ENCODE measurements at regions not wholly inside any gene's neighbourhood (a gene's known extent, or its start where the extent isn't known, plus 50 kb on each side); places are given as distances from the start of the nearest gene placed in this dataset.

GRCh38 chr1:239455743-239456142 lies 69.4 kb downstream of the CHRM3 start:
- Histone ChIP-seq H3K4me3 (replicated peaks; ENCODE audit: low read depth, low read length) (no peak overlapping the region), H3K36me3 (ENCODE audit: control insufficient read depth, insufficient read depth, low read length) (no peaks in the 10 kb centered on the region), H3K27me3 (replicated peaks; ENCODE audit: control insufficient read depth, insufficient read depth, low read length) (no peaks in the 10 kb centered on the region)
- TF ChIP-seq CTCF (IDR thresholded peaks at IDR 0.05; ENCODE audit: insufficient read depth, low read length, poor library complexity, severe bottlenecking): no peak
- no peak for DNase-seq (ENCODE audit: extremely low read depth, insufficient read length)

- Histone ChIP-seq H3K27me3 (replicated peaks; ENCODE audit: control insufficient read depth, insufficient read depth, low read length) (no peaks in the 10 kb centered on the region), H3K36me3 (ENCODE audit: control insufficient read depth, insufficient read depth, low read length) (no peaks in the 10 kb centered on the region), H3K4me3 (replicated peaks; ENCODE audit: low read depth, low read length) (no peak overlapping the region)
- no peak for DNase-seq (ENCODE audit: extremely low read depth, insufficient read length)
- no peak for TF ChIP-seq CTCF (IDR thresholded peaks at IDR 0.05; ENCODE audit: insufficient read depth, low read length, poor library complexity, severe bottlenecking)
Observed at GRCh38 chr1:239456788-239457187, 70.4 kb downstream of the CHRM3 start.

GRCh38 chr1:239457491-239458143 lies 71.2 kb downstream of the CHRM3 start:
- Histone ChIP-seq H3K4me3 (replicated peaks; ENCODE audit: low read depth, low read length) (no peak overlapping the region), H3K27me3 (replicated peaks; ENCODE audit: control insufficient read depth, insufficient read depth, low read length) (no peaks in the 10 kb centered on the region), H3K36me3 (ENCODE audit: control insufficient read depth, insufficient read depth, low read length) (no peaks in the 10 kb centered on the region)
- DNase-seq (ENCODE audit: extremely low read depth, insufficient read length): no peak
- TF ChIP-seq CTCF (IDR thresholded peaks at IDR 0.05; ENCODE audit: insufficient read depth, low read length, poor library complexity, severe bottlenecking): no peak

- no peaks in the 10 kb centered on the region for H3K27me3 ChIP-seq (replicated peaks; ENCODE audit: control insufficient read depth, insufficient read depth, low read length)
- no peak overlapping the region for H3K4me3 ChIP-seq (replicated peaks; ENCODE audit: low read depth, low read length)
- DNase-seq (ENCODE audit: extremely low read depth, insufficient read length): no peak
- TF ChIP-seq CTCF (IDR thresholded peaks at IDR 0.05; ENCODE audit: insufficient read depth, low read length, poor library complexity, severe bottlenecking): no peak
- H3K36me3 ChIP-seq (ENCODE audit: control insufficient read depth, insufficient read depth, low read length): no peaks in the 10 kb centered on the region
Observed at GRCh38 chr1:239458144-239458500, 71.8 kb downstream of the CHRM3 start.

GRCh38 chr1:239467730-239468129 lies 81.4 kb downstream of the CHRM3 start:
- H3K36me3 ChIP-seq (ENCODE audit: control insufficient read depth, insufficient read depth, low read length): no peaks in the 10 kb centered on the region
- H3K4me3 ChIP-seq (replicated peaks; ENCODE audit: low read depth, low read length): no peak overlapping the region
- TF ChIP-seq CTCF (IDR thresholded peaks at IDR 0.05; ENCODE audit: insufficient read depth, low read length, poor library complexity, severe bottlenecking): no peak
- H3K27me3 ChIP-seq (replicated peaks; ENCODE audit: control insufficient read depth, insufficient read depth, low read length): no peaks in the 10 kb centered on the region
- no peak for DNase-seq (ENCODE audit: extremely low read depth, insufficient read length)

GRCh38 chr1:239478069-239478468 lies 91.7 kb downstream of the CHRM3 start:
- no peak for TF ChIP-seq CTCF (IDR thresholded peaks at IDR 0.05; ENCODE audit: insufficient read depth, low read length, poor library complexity, severe bottlenecking)
- no peaks in the 10 kb centered on the region for H3K27me3 ChIP-seq (replicated peaks; ENCODE audit: control insufficient read depth, insufficient read depth, low read length)

More at GRCh38 chr1:239478069-239478468, 91.7 kb downstream of the CHRM3 start:
- no peak for DNase-seq (ENCODE audit: extremely low read depth, insufficient read length)
- Histone ChIP-seq H3K4me3 (replicated peaks; ENCODE audit: low read depth, low read length) (no peak overlapping the region), H3K36me3 (ENCODE audit: control insufficient read depth, insufficient read depth, low read length) (no peaks in the 10 kb centered on the region)
